ENCODE measurements at regions not wholly inside any gene's neighbourhood (a gene's known extent, or its start where the extent isn't known, plus 50 kb on each side); places are given as distances from the start of the nearest gene placed in this dataset.

DNA sequence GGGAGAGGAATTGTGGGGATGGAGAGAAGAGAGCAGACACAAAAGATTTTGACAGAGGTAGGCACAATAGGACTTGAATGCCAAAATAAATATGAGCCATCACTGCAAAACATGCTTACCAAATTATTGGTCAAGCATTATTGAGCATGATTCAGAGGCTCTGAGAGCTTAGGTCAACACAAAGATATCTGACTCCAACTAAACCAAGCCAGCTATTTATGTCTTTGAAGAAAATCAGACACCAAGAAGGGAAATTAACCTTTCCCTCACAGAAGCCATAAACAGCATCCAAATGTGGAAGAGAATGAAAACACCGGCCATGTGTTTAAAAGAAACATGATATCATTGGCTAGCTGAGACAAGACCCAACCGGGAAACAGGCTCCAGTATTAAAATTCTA, 323.2 kb downstream of the RAB28 start:
- no peaks in the 10 kb centered on the region for H3K4me1 ChIP-seq
- H3K27ac ChIP-seq = no peak overlapping the region
- H3K9ac ChIP-seq = no peak overlapping the region
- TF ChIP-seq CTCF (IDR thresholded peaks at IDR 0.05) = no peak
- no peaks in the 10 kb centered on the region for H3K79me2 ChIP-seq
- no peaks in the 10 kb centered on the region for H3K9me3 ChIP-seq (ENCODE audit: control insufficient read depth, low read length)
- no peak overlapping the region for H3K4me3 ChIP-seq (ENCODE audit: low read depth, low read length)
- H3K36me3 ChIP-seq (ENCODE audit: control insufficient read depth, insufficient read depth, low read length) = no peaks in the 10 kb centered on the region
- no peak overlapping the region for H3K4me2 ChIP-seq (ENCODE audit: low read length)
- H3K27me3 ChIP-seq (ENCODE audit: control insufficient read depth, insufficient read depth, low read length) = no peaks in the 10 kb centered on the region
- no peak overlapping the region for H2AFZ ChIP-seq

GRCh38 chr4:13159041-13159620, 325.0 kb downstream of the RAB28 start:
- no peaks in the 10 kb centered on the region for H3K9me3 ChIP-seq (ENCODE audit: control insufficient read depth, low read length)
- no peaks in the 10 kb centered on the region for H3K27me3 ChIP-seq (ENCODE audit: control insufficient read depth, insufficient read depth, low read length)
- no peak overlapping the region for H2AFZ ChIP-seq
- no peaks in the 10 kb centered on the region for H3K4me1 ChIP-seq
- H3K4me2 ChIP-seq (ENCODE audit: low read length) = no peak overlapping the region
- no peaks in the 10 kb centered on the region for H3K79me2 ChIP-seq
- no peak for TF ChIP-seq CTCF (IDR thresholded peaks at IDR 0.05)
- no peak overlapping the region for H3K9ac ChIP-seq
- no peaks in the 10 kb centered on the region for H3K36me3 ChIP-seq (ENCODE audit: control insufficient read depth, insufficient read depth, low read length)
- no peak overlapping the region for H3K4me3 ChIP-seq (ENCODE audit: low read depth, low read length)
- H3K27ac ChIP-seq = no peak overlapping the region

DNA sequence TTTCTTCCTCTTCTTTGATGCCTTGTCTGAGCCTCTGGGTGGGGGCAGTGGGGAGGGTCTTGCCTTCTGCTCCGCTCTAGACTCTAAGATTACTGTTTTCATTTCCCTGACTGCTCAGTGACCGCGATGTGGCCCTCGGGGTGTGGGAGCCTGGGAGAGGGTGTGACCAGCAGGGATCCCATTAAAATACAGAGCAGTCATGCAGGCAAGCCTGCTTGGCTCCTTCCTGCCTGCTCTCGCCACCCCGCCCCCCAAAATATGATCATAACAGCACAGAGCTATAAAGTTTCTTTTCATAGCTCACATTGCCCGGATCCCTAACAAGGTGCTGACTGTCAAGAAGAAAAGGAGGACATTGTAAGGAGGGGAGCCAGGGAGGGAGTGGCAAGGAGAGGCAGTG, 332.9 kb downstream of the RAB28 start:
- no peaks in the 10 kb centered on the region for H3K9me3 ChIP-seq (ENCODE audit: control insufficient read depth, low read length)

GRCh38 chr4:13143222-13144070, 340.7 kb downstream of the RAB28 start:
- Histone ChIP-seq H3K27ac (no peak overlapping the region), H3K4me2 (ENCODE audit: low read length) (no peak overlapping the region), H3K9me3 (ENCODE audit: control insufficient read depth, low read length) (no peaks in the 10 kb centered on the region), H3K36me3 (ENCODE audit: control insufficient read depth, insufficient read depth, low read length) (no peaks in the 10 kb centered on the region), H2AFZ (no peak overlapping the region), H3K79me2 (no peaks in the 10 kb centered on the region), H3K9ac (no peak overlapping the region), H3K27me3 (ENCODE audit: control insufficient read depth, insufficient read depth, low read length) (no peaks in the 10 kb centered on the region), H3K4me3 (ENCODE audit: low read depth, low read length) (no peak overlapping the region), H3K4me1 (no peaks in the 10 kb centered on the region)
- no peak for TF ChIP-seq CTCF (IDR thresholded peaks at IDR 0.05)

More for the DNA sequence above, 332.9 kb downstream of the RAB28 start:
- no peak overlapping the region for H3K4me3 ChIP-seq (ENCODE audit: low read depth, low read length)
- H3K36me3 ChIP-seq (ENCODE audit: control insufficient read depth, insufficient read depth, low read length) = no peaks in the 10 kb centered on the region
- H3K27me3 ChIP-seq (ENCODE audit: control insufficient read depth, insufficient read depth, low read length) = no peaks in the 10 kb centered on the region
- H3K27ac ChIP-seq = no peak overlapping the region
- H2AFZ ChIP-seq = no peak overlapping the region
- H3K79me2 ChIP-seq = no peaks in the 10 kb centered on the region
- TF ChIP-seq CTCF (IDR thresholded peaks at IDR 0.05) = no peak
- H3K4me2 ChIP-seq (ENCODE audit: low read length) = no peak overlapping the region
- no peak overlapping the region for H3K9ac ChIP-seq
- H3K4me1 ChIP-seq = no peaks in the 10 kb centered on the region
